Anterior cingulate cortex (tissue), 58 donors: ENCODE measurements at regions not wholly inside any gene's neighbourhood (a gene's known extent, or its start where the extent isn't known, plus 50 kb on each side); places are given as distances from the start of the nearest gene placed in this dataset.
"Not testable (repeated sequence)": the region's sequence is repeated elsewhere in the genome, so short reads cannot be mapped to it uniquely, and the experiment has no call there.

Experiments
- DNase-seq, 58 donors: peaks; one replicate each; lab custom pipeline; 2025; lab: John Stamatoyannopoulos, UW

DNA sequence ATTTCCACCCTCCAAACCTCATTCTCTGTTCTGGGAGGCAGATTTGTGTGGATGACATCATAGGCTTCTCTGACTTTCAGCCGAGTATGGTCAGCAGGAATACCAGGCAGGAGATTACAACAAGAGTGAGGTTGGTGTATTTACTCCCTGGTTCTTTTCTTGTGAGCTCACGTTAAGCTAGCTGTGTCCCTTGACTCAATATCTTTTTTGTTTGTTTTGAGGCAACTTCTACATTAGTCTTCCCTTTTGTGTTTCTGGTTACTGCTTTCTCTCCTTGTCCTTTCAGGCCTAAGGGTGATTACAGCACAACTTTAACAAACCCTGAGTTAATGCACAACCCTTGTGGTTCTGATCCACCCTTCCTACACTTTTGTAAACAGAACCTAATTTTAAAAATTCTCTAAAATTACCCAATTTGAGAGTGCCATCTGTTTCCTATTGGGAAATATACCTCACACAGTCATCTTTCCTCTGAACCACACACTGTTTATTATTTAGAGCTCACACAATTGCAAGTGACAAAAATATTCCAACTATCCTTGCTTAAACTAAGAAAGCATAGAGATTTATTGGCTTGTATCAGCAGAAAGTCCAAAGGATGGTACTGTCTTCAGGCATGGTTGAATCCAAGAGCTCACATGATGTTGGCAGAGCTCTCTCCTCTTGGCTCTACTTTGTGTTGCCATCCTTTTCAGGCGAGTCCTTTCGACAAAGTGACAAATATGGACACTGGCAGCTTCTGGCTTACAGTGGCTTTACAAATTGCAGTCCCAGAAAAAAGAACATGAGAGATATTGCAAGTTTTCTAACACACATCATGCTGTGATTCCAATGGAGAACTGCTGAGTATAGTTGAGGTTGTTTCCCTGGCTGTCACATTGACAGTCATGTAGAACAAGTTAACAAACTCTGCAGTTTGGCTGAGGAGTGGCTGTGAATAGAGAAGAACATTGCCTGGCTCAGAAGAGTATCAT, 150.5 kb upstream of the DDIT4L start:
- DNase-seq = peak in 3 of 58 donors; percentile 1 to 11 (median 2)

- no peak for DNase-seq
Observed at GRCh38 chr4:100339870-100340269, 149.6 kb upstream of the DDIT4L start.

- not testable (repeated sequence) for DNase-seq
Observed at GRCh38 chr4:100333491-100333890, 143.2 kb upstream of the DDIT4L start.

DNA sequence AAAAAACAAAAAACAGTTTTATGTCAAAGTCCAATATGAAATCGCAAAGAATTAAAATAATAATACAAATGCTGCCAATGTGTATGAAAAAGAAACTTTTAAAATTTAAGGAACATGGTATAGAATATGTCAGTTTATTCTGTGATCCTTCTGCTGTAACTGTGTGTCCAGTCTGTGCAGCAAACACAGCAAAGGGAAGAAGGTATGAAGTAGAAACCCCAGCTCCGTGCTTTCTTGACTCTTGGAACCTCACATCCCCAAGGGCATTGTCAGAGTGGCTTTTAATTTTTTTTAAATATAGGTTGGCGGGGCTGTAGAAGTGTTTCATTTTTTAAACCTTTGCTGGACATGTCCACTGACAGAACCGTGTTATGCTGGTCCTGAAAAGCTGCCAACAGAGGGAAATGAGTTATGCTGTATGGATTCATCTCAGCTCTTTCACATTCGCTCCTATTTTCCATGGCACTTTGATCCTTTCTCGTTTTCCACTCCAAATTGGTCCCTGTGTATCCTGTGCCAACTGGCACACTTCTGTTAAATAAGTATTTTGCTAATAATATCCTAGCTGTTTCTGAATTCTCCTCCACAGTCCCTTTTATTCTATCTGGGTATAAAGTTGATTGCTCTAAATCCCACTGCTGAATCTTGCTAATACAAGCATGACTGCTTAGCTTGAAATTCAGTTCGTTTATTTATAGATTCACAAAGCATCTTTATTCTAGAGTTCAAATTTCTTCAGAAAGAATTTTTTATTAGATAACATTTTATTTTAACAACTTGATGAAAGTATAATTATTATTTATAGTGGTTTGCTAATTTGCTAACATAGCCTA, 127.0 kb upstream of the DDIT4L start:
- peak in 2 of 58 donors; percentile 5 to 41 for DNase-seq

GRCh38 chr4:100314057-100314456, 123.8 kb upstream of the DDIT4L start:
- DNase-seq = no peak

DNA sequence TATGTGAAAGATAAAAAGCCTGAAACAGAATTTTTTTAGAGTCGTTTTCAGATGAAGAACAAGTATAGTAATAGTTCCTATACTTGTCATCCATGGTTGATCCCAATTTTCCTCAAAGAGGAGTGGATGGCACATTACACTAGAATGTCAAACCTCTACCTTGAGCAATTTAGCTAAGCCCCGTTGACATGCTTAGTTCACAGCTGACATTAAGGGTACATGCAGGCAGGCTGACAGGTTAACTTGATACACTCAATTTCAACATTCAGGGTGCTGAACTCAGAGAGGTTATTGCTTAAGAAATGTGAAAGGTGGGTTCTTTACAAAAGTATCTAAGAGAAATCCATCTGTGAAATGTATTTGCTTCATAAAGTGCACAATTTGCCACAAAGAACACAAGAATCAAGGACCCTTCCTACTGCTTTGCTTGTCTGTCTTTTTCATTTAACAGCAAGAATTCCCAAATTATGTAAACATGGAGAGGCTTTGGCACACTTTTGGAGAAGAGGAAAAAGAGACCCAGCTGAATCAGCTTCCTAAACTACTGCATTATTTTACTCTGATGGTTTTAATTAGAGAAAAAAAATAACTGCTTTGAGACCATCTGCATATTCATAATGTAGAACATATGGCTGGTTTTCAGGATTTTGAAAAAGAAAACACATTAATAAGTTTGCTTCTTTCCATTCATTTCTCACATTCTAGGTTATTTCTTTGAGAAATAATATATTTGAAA, 122.5 kb upstream of the DDIT4L start:
- no peak for DNase-seq

DNA sequence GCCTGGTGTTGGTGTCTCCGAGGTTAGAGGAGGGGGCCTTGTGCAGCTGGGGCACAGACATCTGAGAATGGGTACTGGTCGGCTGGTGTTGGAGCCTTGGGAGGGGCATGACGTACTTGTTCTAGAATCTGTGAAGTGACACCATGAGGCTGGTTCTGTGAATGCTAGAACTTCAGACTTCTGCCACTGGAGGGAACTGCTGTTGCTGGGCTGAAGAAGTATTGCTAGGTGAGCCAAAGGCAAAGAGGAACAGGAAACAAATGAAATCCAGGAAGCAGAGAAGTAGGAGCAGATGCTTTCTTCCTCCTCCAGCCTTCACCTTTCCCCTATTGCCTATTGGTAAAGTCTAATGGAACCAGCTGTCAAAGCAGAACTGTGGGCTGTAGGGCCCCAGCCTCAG, 120.9 kb upstream of the DDIT4L start:
- DNase-seq = no peak

DNA sequence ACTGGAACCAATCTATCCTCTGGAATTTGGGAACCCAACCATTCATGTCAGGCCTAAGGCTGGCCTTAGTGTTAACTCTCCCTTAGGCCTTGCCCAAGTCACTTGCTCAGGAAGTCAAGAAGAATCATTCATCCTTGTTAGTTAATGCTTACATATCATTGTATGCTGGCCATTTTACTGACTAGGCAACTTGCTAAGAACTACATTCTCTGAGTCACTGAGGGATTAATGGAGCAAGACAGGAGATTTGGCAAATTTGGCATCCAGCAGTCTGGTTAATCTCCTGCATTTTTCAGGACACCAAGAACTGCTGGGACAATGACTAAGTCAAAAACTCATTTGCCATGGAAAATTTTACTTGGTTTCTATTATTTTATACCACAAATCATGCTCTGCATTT, 115.8 kb upstream of the DDIT4L start:
- no peak for DNase-seq

DNA sequence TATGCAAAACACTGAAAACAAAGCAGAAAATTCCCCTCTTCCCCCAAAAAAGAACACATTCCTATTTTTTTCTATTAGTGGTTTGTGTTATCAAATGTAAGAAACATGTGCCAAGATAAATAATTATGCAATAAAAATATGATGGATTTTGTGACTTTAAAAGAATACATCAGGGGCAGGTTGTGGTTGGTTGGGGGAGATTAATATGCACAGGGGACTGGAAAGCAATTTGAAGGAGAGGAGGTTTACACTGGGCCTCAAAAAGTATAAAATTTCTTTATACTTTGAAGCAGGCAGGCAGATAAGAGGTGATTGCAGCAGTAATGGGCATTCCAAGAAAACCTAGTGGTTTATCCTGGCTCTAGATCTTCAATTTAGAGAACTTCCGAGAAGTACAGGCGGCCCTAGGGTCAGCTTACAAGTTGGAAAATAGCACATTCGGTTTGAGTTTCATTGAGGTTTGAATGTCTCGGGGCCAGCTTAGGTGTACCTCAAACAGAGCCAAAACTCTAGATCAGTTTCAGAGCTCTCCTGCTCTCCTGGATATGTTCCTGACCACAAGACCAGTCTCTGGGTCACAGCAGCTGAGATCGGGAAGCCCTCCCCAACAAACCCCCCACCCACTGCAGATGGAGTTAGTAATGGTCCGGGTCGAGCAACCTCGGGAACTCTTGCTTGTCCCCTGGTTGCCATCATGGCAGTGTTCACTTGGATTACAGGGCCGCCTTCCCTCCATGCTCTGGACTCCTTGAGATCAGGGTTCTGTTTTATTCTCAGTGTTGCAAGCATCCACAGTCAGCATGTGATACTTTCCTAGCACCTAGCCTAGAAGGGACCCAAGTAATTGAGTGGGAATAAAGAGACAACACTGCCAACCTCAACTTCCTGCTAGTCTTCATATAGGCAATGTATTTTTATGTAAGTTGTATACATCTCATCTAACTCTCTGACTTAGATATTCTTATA, 112.1 kb upstream of the DDIT4L start:
- no peak for DNase-seq

- DNase-seq = peak in 1 of 58 donors; percentile 18
Observed at GRCh38 chr4:100299046-100299840, 109.0 kb upstream of the DDIT4L start.

DNA sequence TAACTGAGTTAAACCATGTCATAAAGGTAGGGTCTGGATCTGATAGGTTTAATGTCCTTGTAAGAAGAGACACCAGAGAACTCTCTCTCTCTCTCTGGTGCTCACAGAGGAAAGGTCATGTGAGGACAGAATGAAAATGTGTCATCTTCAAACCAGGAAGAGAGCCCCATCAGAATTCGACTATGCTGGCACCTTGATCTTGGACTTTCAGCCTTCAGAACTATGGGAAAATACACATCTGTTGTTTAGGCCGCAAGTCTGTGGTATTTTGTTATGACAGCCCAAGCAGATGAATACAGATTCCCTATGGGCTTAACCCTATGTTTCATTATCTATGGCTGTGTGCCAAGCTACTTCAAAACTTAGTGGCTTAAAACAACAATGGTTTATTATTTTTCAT, 105.5 kb upstream of the DDIT4L start:
- no peak for DNase-seq

DNA sequence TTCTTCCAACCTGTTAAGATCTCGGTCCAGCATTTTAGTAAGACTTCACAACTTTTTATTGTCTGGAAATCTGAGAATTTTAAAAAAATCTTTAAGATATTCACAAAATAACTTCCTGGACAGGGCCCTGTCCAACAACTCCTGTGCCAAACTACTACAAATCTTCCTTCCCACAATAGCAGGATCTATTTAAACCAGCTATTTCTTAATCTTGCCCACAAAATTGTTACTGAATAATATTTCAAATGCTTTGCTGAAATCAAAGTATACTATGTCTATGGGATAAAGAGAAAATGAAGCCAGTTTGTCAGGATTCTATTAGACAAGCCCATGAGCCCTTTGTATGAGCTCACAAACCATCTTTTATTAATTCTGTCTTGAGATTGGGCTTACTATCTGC, 104.1 kb upstream of the DDIT4L start:
- DNase-seq = no peak

- DNase-seq = no peak
Observed at GRCh38 chr4:100290585-100290984, 100.3 kb upstream of the DDIT4L start.

DNA sequence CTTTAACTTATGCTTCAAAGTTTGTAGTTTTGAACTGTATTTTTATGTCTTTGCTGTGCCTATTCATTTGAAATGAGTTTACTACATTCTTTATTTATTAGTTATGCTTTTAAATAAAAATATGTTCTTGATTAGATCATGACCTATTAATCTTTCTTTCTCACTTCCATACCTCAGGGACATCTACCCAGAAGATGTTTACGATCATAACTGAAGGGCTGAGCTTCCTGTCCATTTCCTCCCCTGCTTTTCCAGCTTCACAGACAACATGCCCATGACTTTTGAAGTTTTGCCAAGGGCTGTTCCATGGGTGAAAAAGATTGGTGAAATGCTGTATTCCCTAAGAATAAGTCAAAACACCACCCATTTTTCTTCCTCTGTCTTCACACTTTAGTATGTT, 99.7 kb upstream of the DDIT4L start:
- DNase-seq = no peak

GRCh38 chr4:100289530-100289888, 99.2 kb upstream of the DDIT4L start:
- no peak for DNase-seq

DNA sequence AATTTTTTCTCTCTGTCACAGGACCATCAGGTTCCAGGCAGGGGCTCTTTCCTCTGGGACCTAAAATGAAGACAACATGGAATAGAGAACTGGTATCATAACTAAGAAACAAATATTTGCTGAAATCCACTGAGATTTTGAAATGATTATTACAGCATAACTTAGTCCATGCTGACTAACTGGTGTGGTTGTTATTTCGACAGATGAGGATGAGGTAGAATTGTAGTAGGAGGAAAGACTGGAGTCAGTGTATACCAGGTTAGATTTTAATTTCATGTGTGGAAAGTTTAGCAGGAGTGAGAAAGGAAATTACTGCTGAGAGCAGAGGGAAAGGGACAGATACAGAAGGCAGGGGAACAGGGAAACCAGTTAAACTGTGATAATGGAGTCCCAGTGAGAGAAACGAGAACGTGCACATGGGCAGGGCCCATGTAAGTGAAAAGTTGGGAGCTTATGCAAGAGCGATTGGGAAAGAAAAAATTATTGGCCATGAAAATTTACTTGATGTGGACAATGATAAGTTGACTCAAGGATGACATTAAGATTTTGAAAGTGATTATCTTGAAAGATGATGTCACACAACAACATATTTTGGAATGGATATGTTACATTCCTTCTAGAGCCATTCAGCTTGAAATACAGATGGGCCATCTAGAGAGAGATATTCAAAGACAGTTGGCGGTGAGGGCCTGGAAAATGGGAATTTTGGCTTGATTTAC, 98.7 kb upstream of the DDIT4L start:
- DNase-seq = no peak

DNA sequence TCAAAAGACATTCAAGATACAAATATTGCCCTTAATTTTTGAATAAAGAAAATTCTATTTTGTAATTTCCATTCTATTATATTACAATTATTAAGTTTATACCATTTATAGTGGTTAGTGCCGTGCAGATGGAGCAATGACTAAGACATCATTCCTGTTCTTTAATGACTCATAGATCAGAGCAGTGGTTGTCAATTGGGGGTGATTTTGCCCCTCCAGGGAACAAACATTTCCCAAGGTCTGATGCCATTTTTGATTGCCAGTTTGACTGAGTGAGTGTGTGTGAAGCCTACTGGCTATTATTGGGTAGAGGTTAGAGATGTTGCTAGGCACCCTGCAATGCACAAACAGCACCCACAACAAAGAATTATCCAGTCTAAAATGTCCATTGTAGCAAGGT, 97.9 kb upstream of the DDIT4L start:
- DNase-seq = no peak

DNA sequence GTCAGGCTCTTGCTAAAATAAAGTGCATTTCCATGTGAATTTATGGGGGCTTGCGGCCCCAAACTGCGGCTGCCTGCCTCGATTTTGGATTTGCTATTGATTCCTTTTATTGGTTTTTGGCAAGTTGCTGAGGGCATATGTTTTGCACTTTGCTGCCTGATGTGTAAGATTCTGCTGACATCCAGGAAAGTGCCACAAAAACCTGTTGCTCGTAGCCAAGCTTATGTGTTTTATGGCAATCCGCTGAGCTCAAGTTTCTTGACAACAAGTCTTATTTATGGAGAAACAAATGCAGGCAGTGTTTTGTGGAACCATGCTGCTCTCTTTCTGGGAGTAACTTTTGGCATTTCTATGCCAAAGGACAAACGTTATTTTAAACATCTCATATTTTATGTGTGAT, 97.3 kb upstream of the DDIT4L start:
- no peak for DNase-seq
